GM12891 (cell line): ENCODE measurements at regions not wholly inside any gene's neighbourhood (a gene's known extent, or its start where the extent isn't known, plus 50 kb on each side); places are given as distances from the start of the nearest gene placed in this dataset.

Source experiments
- PAX5 ChIP-seq: IDR thresholded peaks from 2 replicates; pipeline ENCODE4 v1.6.1; 2011; ENCODE audit warnings: low read length, moderate library complexity, mild to moderate bottlenecking; ENCODE audit not compliant: insufficient read depth, severe bottlenecking
- POLR2A ChIP-seq: IDR thresholded peaks from 2 replicates; pipeline ENCODE4 v1.6.1; 2011; ENCODE audit warnings: low read depth, low read length, control low read depth
- POLR2AphosphoS5 ChIP-seq: IDR thresholded peaks from 2 replicates; pipeline ENCODE4 v1.6.1; 2011; ENCODE audit warnings: low read depth, low read length, control low read depth
- SPI1 ChIP-seq: IDR thresholded peaks from 2 replicates; pipeline ENCODE4 v1.6.1; 2011; ENCODE audit warnings: low read depth, low read length, control low read depth
- TAF1 ChIP-seq: IDR thresholded peaks from 2 replicates; pipeline ENCODE4 v1.6.1; 2011; ENCODE audit warnings: low read depth, low read length, control low read depth

DNA sequence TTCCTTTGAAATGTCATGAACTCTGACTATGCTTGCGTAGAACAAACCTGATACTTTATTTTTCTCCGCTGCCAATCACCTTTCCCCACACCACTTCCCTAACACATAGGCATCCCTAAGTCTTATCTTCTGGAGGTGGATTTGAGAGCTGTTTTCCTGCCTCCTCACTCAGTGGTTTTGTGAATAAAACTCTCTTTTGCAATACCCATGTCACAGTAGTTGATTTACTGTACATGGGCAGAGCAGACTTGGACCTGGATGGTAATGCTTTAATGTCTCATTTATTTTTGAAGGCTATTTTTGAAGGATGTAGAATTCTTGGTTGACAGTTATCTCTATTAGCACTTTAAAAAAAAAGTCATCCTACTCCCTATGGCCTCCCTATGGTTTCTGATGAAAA lies 881.8 kb downstream of the SLITRK5 start:
- TF ChIP-seq POLR2A = no peak
- no peak for TF ChIP-seq POLR2AphosphoS5
- TF ChIP-seq TAF1 = no peak
- no peak for TF ChIP-seq SPI1
- no peak for TF ChIP-seq PAX5
